Nephron progenitor cell (in vitro differentiated cells): ENCODE measurements at regions not wholly inside any gene's neighbourhood (a gene's known extent, or its start where the extent isn't known, plus 50 kb on each side); places are given as distances from the start of the nearest gene placed in this dataset.

Source experiments
- DNase-seq: peaks from one replicate; pipeline ENCODE4 v3.0.0; 2021
- H3K27ac Mint-ChIP-seq: 2 replicates; pipeline ENCODE4 v1.8.0; 2021; ENCODE audit warnings: mild to moderate bottlenecking, moderate library complexity, mixed read lengths
- H3K27me3 Mint-ChIP-seq: 2 replicates; pipeline ENCODE4 v1.8.0; 2021; ENCODE audit warnings: mild to moderate bottlenecking, low read depth, mixed read lengths; ENCODE audit not compliant: poor library complexity
- H3K36me3 Mint-ChIP-seq: 2 replicates; pipeline ENCODE4 v1.8.0; 2021; ENCODE audit warnings: low read depth, mixed read lengths
- H3K4me1 Mint-ChIP-seq: 2 replicates; pipeline ENCODE4 v1.8.0; 2021; ENCODE audit warnings: mixed read lengths
- H3K4me3 Mint-ChIP-seq: 2 replicates; pipeline ENCODE4 v1.8.0; 2021; ENCODE audit warnings: mild to moderate bottlenecking, moderate library complexity, mixed read lengths
- H3K9me3 Mint-ChIP-seq: 2 replicates; pipeline ENCODE4 v1.8.0; 2021; ENCODE audit warnings: mild to moderate bottlenecking, moderate library complexity, mixed read lengths
- TF ChIP-seq, protein P1 (sequence below): fragments of 200-600 bp; sonication (generic); IDR thresholded peaks from 2 replicates; pipeline ENCODE4 v1.5.0; 2021; ENCODE audit warnings: antibody characterized with exemption

DNA sequence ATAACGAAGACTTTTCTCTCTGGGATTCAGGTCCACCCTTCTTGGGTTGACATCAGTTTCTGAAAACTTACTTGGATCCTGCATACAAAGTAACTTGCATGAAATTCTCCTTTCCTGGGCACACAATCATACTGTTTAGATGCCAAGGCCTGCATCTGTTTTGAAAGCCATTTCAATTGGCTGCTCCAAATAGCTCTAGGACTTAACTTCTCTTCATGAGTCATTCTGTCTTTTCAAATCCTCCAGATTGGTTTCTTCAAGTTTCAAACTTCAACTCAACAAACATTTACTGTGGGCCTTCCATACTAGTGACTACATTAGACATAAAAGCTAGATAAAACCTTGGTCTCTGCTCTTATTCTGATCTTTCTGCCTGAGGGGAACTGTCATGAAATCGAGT lies 54.8 kb upstream of the HMHB1 start:
- H3K9me3 Mint-ChIP-seq = no peaks in the 10 kb centered on the region

DNA sequence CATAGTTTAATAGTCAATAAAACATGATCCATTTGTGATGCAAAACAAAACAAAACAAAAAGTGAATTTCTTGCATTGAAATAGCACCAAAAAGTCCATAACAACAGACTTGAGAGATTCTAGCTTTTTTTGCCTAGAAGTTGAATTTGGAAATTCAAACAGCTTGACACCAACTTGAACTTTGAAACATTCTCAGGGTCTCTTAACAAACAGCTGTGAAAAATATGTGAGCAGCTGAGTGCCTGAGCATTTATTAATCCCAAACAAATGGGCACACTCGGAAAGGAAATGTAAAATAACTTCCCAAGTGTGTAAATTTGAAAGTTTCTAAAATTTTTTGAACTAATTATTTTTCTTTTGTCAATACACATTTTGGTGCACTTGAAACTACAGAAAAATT lies 56.0 kb upstream of the HMHB1 start:
- TF ChIP-seq, protein P1, sequence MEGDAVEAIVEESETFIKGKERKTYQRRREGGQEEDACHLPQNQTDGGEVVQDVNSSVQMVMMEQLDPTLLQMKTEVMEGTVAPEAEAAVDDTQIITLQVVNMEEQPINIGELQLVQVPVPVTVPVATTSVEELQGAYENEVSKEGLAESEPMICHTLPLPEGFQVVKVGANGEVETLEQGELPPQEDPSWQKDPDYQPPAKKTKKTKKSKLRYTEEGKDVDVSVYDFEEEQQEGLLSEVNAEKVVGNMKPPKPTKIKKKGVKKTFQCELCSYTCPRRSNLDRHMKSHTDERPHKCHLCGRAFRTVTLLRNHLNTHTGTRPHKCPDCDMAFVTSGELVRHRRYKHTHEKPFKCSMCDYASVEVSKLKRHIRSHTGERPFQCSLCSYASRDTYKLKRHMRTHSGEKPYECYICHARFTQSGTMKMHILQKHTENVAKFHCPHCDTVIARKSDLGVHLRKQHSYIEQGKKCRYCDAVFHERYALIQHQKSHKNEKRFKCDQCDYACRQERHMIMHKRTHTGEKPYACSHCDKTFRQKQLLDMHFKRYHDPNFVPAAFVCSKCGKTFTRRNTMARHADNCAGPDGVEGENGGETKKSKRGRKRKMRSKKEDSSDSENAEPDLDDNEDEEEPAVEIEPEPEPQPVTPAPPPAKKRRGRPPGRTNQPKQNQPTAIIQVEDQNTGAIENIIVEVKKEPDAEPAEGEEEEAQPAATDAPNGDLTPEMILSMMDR = no peak
- H3K4me1 Mint-ChIP-seq = peaks cover 5% of the 10 kb centered on the region
- H3K9me3 Mint-ChIP-seq = no peaks in the 10 kb centered on the region
- DNase-seq = no peak
- H3K4me3 Mint-ChIP-seq = no peak overlapping the region
- H3K27ac Mint-ChIP-seq = no peak overlapping the region
- H3K36me3 Mint-ChIP-seq = no peaks in the 10 kb centered on the region
- no peaks in the 10 kb centered on the region for H3K27me3 Mint-ChIP-seq

More for the DNA sequence above, 54.8 kb upstream of the HMHB1 start:
- no peak for DNase-seq
- Mint-ChIP-seq H3K27ac (no peak overlapping the region), H3K36me3 (no peaks in the 10 kb centered on the region), H3K27me3 (peaks cover 3% of the 10 kb centered on the region), H3K4me1 (peaks cover 5% of the 10 kb centered on the region), H3K4me3 (no peak overlapping the region)
- TF ChIP-seq, protein P1 = no peak

DNA sequence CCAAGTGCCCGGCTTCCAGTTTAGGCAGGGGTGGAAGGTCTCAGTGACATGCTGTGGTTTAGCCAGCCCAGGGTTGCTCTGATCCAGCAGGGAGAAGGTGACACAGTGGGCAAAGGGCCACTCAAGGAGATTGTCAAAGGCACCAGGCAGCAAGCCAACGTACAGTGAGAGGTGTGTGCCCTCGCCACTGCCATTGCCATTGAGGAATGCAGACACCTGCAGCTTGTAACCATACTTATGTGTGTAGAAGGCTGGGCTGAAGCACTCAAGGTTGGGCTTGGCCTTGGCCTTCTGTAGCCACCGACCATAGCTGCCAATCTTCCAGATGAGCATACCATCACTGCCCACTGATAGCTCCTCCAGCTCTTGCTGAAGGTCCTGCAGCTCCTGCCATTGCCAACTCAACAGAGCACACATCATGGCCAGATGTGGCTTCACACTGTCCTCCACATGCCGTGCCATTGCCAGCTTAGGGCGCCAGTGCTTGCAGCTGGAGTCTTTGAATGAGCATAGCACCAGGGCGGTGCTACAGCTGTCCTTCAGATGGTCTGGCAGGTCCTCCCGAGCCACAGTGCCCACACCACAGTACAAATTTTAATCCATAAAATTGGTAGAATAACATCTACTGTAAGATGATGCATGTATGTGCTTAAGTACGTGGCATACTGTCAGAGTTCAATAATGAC lies 59.7 kb upstream of the HMHB1 start:
- no peak overlapping the region for H3K4me3 Mint-ChIP-seq
- TF ChIP-seq, protein P1 = no peak
- H3K4me1 Mint-ChIP-seq = no peaks in the 10 kb centered on the region
- no peaks in the 10 kb centered on the region for H3K27me3 Mint-ChIP-seq
- no peak overlapping the region for H3K27ac Mint-ChIP-seq
- no peak for DNase-seq
- H3K36me3 Mint-ChIP-seq = no peaks in the 10 kb centered on the region
- H3K9me3 Mint-ChIP-seq = peaks cover 4% of the 10 kb centered on the region

DNA sequence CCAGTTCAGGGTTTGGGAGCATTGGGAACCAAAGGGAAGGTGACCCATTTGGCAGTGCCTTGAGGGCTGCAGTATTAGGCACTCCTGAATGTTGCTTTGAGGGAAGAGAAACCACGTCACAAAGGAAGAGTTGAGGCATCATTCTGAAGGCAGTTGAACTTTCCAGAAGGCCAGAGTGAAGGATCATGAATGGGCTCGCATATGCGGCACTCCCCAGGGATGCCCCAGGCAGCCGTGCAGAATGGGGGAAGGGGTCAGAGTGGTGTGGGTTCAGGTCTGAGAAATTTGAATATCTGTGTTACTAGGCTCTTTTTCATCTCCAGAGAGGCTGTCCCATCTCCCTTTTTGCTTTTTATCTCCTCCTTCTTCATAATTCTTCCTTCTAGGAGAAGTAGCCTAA lies 60.6 kb upstream of the HMHB1 start:
- Mint-ChIP-seq H3K36me3 (no peaks in the 10 kb centered on the region), H3K9me3 (peaks cover 4% of the 10 kb centered on the region), H3K4me3 (no peak overlapping the region), H3K27me3 (no peaks in the 10 kb centered on the region), H3K4me1 (no peaks in the 10 kb centered on the region), H3K27ac (no peak overlapping the region)
- TF ChIP-seq, protein P1 = no peak
- DNase-seq = no peak

DNA sequence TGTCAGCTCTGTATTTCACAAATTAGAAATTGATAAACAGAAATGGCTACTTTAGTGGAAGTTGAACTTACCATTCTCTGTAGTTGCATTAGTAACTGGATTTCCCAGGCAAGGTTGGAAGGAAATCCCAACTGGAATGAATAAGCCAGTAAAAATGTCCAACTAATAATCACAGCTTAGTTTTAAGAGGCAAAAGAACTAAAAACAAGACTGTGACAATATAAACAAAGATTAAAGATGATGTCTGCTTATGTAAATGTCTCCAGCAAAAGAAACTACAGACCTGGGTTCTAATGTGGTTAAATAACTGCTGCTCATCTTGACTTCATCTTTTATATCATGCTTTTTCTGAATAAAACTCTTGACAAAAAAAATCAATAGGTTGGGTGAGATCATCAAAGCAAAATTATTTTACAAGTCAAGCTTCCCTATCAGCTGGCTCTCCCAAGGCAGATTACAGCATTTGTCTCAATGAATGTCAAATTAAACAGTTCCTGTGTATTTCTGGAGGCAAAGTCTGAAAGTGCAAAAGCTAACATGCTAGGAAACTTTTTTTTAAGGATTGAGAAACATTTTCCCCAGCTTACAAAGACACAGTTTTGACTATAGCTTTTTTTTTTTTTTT lies 62.3 kb upstream of the HMHB1 start:
- Mint-ChIP-seq H3K4me1 (no peaks in the 10 kb centered on the region), H3K27me3 (no peaks in the 10 kb centered on the region), H3K27ac (no peak overlapping the region), H3K4me3 (no peak overlapping the region), H3K9me3 (peaks cover 4% of the 10 kb centered on the region), H3K36me3 (no peaks in the 10 kb centered on the region)
- no peak for DNase-seq
- TF ChIP-seq, protein P1 = no peak

DNA sequence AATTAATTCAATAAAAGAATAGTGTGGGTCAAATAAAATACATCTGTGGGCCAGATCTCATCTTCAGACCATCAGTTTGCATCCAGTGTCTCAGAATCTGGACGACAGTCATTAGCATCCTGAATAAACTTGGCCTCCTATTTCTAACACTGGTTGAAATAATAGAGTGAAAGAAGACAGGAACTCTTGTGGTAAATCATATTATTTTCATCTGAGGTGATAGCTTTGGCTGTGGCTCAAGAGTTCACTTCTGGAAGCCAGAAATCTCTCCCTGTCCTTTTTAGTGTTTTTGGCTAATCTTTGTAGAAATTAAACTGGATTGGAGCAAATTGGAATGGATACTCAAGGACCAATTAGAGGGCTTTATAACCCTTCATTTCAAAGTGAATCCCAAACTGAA lies 63.4 kb upstream of the HMHB1 start:
- Mint-ChIP-seq H3K27ac (no peak overlapping the region), H3K27me3 (no peaks in the 10 kb centered on the region), H3K4me3 (no peak overlapping the region), H3K36me3 (no peaks in the 10 kb centered on the region), H3K4me1 (no peaks in the 10 kb centered on the region), H3K9me3 (peaks cover 4% of the 10 kb centered on the region)
- no peak for DNase-seq
- TF ChIP-seq, protein P1 = no peak
